BJ (cell line): ENCODE measurements at regions not wholly inside any gene's neighbourhood (a gene's known extent, or its start where the extent isn't known, plus 50 kb on each side); places are given as distances from the start of the nearest gene placed in this dataset.

ENCODE experiments used
- CTCF ChIA-PET: fragments of 350-600 bp; formaldehyde crosslinking; extraction: SDS; loops from one replicate; lab custom pipeline; 2021; ENCODE audit warnings: antibody characterized with exemption, inconsistent platforms; lab: Yijun Ruan, JAX
- POLR2A ChIA-PET: fragments of 300-600 bp; sonication (Branson Sonifier 250); formaldehyde crosslinking; extraction: SDS; loops from one replicate; lab custom pipeline; 2021; ENCODE audit warnings: antibody characterized with exemption; lab: Charles Lee
- DNase-seq: peaks from one replicate; pipeline ENCODE4 v3.0.0-alpha.2; 2011; ENCODE audit warnings: low read depth
- H3K27me3 ChIP-seq: 2 replicates; pipeline ENCODE4 v1.6.0; 2011; ENCODE audit warnings: low read length; ENCODE audit not compliant: control insufficient read depth, insufficient read depth
- H3K36me3 ChIP-seq: 2 replicates; pipeline ENCODE4 v1.5.1; 2011; ENCODE audit warnings: low read length; ENCODE audit not compliant: control insufficient read depth, insufficient read depth
- H3K4me3 ChIP-seq: 2 replicates; pipeline ENCODE4 v1.5.1; 2011; ENCODE audit warnings: low read depth, mild to moderate bottlenecking, control low read depth, low read length
- CTCF ChIP-seq: IDR thresholded peaks from 2 replicates; pipeline ENCODE4 v1.5.1; 2011; ENCODE audit warnings: low read depth, mild to moderate bottlenecking, control low read depth, inconsistent platforms, low read length, moderate library complexity; ENCODE audit not compliant: insufficient read depth

DNA sequence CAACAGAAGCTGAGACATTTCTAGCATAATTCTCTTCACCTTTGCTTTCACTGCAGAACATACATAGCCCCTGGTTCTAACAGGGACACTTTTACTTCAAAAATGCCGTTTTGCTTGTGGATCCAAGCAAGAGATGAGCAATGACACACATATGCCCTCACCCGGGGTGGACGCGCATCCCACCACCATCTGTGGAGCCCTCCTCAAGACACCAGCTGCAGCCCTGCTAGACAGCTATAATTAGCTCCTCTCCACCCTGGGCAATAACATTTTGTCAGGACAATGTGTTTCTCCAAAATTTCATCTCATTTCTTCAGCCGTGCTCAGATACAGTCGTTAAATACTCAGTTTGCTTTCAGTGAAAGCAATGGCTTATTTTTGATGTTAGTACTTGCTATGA lies 368.7 kb upstream of the RAB6C start:
- no peak overlapping the region for H3K4me3 ChIP-seq
- POLR2A ChIA-PET, result no interaction called here

GRCh38 chr2:129611471-129611870 lies 368.0 kb upstream of the RAB6C start:
- Histone ChIP-seq H3K4me3 (no peak overlapping the region), H3K36me3 (no peaks in the 10 kb centered on the region), H3K27me3 (no peaks in the 10 kb centered on the region)
- ChIA-PET POLR2A (no interaction called here), CTCF (interaction anchor here (0.6 kb wide), 1 partner anchor 865 kb away, joined by 3 read pairs; no protein-coding TSS in a partner anchor)
- TF ChIP-seq CTCF, result no peak
- no peak for DNase-seq

More for the DNA sequence above, 368.7 kb upstream of the RAB6C start:
- Histone ChIP-seq H3K36me3 (no peaks in the 10 kb centered on the region), H3K27me3 (no peaks in the 10 kb centered on the region)
- no peak for TF ChIP-seq CTCF
- CTCF ChIA-PET, result interaction anchor here (0.6 kb wide), 1 partner anchor 864 kb away, joined by 3 read pairs; no protein-coding TSS in a partner anchor
- DNase-seq, result no peak

DNA sequence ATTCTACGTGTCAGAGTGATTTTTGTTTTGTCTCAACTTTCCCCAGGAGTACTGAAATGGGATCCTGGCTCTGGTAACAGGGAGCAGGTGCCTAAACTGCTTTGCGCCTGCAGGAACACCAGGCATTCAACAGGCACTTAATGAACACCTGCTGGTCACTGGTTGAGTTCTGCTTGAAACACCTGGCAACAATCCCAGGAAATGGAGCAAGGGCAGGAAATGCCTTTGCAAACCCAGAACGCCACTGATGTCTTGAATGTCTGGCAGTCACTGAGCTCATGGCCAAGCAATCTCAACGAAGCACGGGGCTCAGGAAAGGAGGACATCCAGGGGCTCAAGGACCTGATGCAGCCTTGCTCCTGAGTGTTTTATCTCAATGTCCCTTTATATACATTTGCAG lies 360.0 kb upstream of the RAB6C start:
- no peak for TF ChIP-seq CTCF
- DNase-seq, result no peak
- ChIA-PET POLR2A (no interaction called here), CTCF (no interaction called here)
- Histone ChIP-seq H3K27me3 (no peaks in the 10 kb centered on the region), H3K4me3 (no peak overlapping the region), H3K36me3 (no peaks in the 10 kb centered on the region)

GRCh38 chr2:129620411-129620810 lies 359.1 kb upstream of the RAB6C start:
- CTCF ChIA-PET, result no interaction called here
- H3K4me3 ChIP-seq, result no peak overlapping the region
- DNase-seq, result no peak
- no peaks in the 10 kb centered on the region for H3K27me3 ChIP-seq
- TF ChIP-seq CTCF, result no peak
- POLR2A ChIA-PET, result no interaction called here
- H3K36me3 ChIP-seq, result no peaks in the 10 kb centered on the region

GRCh38 chr2:129623783-129624182 lies 355.7 kb upstream of the RAB6C start:
- Histone ChIP-seq H3K27me3 (no peaks in the 10 kb centered on the region), H3K36me3 (no peaks in the 10 kb centered on the region), H3K4me3 (no peak overlapping the region)
- no peak for TF ChIP-seq CTCF
- CTCF ChIA-PET, result no interaction called here
- POLR2A ChIA-PET, result no interaction called here
- DNase-seq, result no peak
